IPS-NIHi11 (cell line): ENCODE measurements at regions not wholly inside any gene's neighbourhood (a gene's known extent, or its start where the extent isn't known, plus 50 kb on each side); places are given as distances from the start of the nearest gene placed in this dataset.
A peak's percentile ranks its signal among the peaks of the same experiment; 100 is the strongest.

ENCODE experiments used
- DNase-seq: peaks from one replicate; pipeline ENCODE4 v3.0.0; 2012; ENCODE audit warnings: mixed read lengths, low spot score

GRCh38 chr6:130314271-130314670, 51.5 kb upstream of the TMEM200A start:
- DNase-seq = no peak

- no peak for DNase-seq
These were observed 52.6 kb upstream of the TMEM200A start for GRCh38 chr6:130313206-130313605.

- DNase-seq = no peak
These were observed 56.8 kb upstream of the TMEM200A start for GRCh38 chr6:130309028-130309427.

DNA sequence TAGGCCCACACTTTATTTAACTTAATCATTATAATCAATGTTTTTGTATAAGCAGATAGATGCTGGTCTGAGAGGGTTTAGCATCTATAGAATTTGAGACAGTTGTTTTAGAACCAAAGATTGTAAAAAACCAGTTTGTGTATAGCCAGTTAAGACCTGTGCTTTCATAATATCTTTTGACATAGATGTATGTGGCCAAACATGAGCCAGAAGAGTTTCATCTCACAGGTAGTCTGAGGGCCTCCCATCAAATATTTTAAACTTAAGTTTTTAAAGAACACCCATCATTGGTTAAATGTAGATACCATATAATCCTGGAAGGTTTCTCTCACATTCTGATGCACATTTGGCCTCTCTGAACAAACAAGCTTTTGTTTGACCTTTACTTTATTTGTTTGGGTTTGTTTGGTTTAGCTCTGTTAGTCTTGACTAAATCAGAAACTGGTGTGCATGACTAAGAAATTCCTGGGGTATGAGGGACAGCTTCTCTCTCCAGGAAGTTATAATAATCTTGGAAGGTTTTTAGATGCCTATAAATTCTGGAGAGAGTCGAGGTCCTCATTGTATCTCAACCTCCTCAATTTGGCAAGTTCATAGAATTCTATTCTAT, 58.0 kb upstream of the TMEM200A start:
- no peak for DNase-seq

- DNase-seq = no peak
These were observed 59.4 kb upstream of the TMEM200A start for GRCh38 chr6:130306377-130306776.

DNA sequence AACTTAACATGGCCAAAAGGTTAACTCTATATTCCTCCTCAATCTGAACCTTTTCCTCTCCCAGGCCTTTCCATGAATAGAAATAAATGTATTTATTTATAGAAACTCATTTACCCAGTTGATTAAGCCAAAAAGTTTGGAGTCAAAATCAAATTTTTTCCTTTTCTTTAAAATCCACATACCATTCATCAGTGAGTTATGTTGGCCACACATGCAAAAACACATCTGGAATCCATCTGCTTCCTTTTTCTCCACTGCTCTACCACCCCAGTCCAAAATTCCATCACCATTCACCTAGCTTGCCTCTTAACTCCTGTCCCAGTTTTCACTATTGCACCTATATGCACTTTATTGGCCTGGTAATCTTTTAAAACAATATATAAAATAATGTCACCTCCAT, 62.4 kb upstream of the TMEM200A start:
- no peak for DNase-seq

DNA sequence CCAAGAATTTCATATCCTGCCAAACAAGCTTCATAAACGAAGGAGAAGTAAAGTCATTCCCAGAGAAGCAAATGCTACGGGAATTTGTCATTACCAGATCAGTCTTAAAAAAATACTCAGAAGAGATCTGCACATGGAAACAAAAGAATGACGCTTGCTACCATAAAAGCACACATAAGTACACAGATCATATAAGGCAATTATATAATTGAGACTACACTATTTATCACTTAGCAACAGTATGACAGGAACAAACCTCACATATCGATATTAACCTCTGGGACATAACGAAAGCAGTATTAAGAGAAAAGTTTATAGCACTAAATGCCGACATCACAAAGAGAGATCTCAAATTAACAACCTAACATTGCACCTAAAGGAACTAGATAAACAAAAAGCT, 67.6 kb upstream of the TMEM200A start:
- DNase-seq = no peak

- peak; percentile 29 for DNase-seq
These were observed 69.0 kb upstream of the TMEM200A start for GRCh38 chr6:130296854-130297253.

- peak; percentile 74 for DNase-seq
These were observed 71.0 kb upstream of the SAMD3 start for GRCh38 chr6:130293800-130294199.

DNA sequence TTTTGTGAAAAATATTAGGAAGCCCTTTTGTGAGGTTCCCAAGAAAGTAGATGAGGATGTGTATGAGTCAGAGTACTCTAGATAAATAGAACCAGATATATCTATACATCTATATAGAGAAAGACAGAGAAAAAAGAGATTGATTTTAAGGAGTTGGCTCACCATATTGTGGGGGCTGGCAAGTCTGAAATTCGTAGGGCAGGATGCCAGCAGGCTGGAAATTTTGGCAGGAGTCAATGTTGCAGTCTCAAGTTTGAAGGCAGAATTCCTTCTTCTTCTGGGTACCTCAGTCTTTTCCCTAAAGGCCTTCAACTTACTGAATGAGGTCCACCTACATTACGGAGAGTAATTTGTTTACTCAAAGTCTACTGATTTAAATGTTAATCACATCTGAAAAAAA, 65.3 kb upstream of the SAMD3 start:
- DNase-seq = no peak

GRCh38 chr6:130282234-130282995, 59.7 kb upstream of the SAMD3 start:
- peak; percentile 31 for DNase-seq

DNA sequence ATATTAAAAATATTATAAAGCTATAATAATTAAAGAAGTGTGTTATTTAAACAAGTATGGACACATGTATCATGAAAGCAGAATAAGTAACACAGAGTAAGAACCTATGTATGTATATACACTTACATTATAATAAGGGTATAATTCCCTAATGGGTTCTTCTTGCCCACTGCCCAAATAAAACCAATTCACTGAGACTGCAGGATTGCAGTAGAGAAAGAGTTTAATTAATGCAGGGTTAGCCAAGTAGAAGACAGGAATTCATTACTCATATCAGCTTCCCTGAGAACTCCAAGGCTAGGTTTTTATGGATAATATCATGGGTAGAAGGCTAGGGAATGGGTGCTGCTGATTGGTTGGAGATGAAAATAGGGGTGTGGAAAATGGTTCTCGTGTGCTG, 53.8 kb upstream of the SAMD3 start:
- no peak for DNase-seq

DNA sequence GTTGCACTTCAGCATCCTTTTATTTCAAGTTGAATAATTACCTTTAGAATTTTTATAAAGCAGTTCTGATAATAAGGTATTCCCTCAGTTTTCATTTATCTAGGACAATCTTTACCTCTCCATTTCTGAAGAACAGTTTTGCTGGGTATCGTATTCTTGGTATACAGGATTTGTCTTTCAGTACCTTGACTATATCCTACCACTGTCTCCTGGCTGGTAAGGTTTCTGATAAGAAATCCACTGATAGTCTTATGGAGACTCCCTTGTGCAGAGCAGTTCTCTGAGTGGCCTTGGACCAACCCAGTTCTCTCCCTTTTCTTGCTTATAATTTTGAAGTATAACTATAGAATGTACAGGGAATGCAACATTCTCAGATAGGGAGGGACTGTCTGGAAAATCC, 51.3 kb upstream of the SAMD3 start:
- DNase-seq = no peak
